H9 (cell line): ENCODE measurements at regions not wholly inside any gene's neighbourhood (a gene's known extent, or its start where the extent isn't known, plus 50 kb on each side); places are given as distances from the start of the nearest gene placed in this dataset.

Source experiments
- DNase-seq: peaks from one replicate; pipeline ENCODE4 v3.0.0-alpha.2; 2017
- H2AFZ ChIP-seq: one replicate; pipeline ENCODE4 v1.6.1; 2013; ENCODE audit warnings: mild to moderate bottlenecking, low read length, control low read depth, moderate library complexity
- H2AK5ac ChIP-seq: 2 replicates; pipeline ENCODE4 v1.6.1; 2013; ENCODE audit warnings: low read length, control low read depth, mixed read lengths; ENCODE audit not compliant: insufficient read length
- H2BK120ac ChIP-seq: one replicate; pipeline ENCODE4 v1.6.1; 2013; ENCODE audit warnings: low read depth, mild to moderate bottlenecking, low read length, control low read depth, inconsistent platforms; ENCODE audit not compliant: poor library complexity, severe bottlenecking
- H2BK12ac ChIP-seq: 2 replicates; pipeline ENCODE4 v1.6.1; 2013; ENCODE audit warnings: low read length, control low read depth, mixed read lengths, low read depth; ENCODE audit not compliant: insufficient read length
- H2BK15ac ChIP-seq: 2 replicates; pipeline ENCODE4 v1.6.1; 2013; ENCODE audit warnings: low read depth, low read length, control low read depth
- H2BK20ac ChIP-seq: one replicate; pipeline ENCODE4 v1.6.1; 2013; ENCODE audit warnings: low read depth, mild to moderate bottlenecking, low read length, control low read depth, inconsistent platforms; ENCODE audit not compliant: poor library complexity, severe bottlenecking
- H2BK5ac ChIP-seq: 2 replicates; pipeline ENCODE4 v1.6.1; 2013; ENCODE audit warnings: low read length, control low read depth, mixed read lengths; ENCODE audit not compliant: insufficient read length
- H3K14ac ChIP-seq: 2 replicates; pipeline ENCODE4 v1.6.1; 2013; ENCODE audit warnings: low read length, control low read depth; ENCODE audit not compliant: insufficient read depth
- H3K18ac ChIP-seq: 2 replicates; pipeline ENCODE4 v1.6.1; 2013; ENCODE audit warnings: low read depth, mild to moderate bottlenecking, mixed read lengths, low read length, control low read depth; ENCODE audit not compliant: insufficient read length
- H3K23ac ChIP-seq: 2 replicates; pipeline ENCODE4 v1.6.1; 2013; ENCODE audit warnings: low read length, control low read depth, mixed read lengths, low read depth; ENCODE audit not compliant: insufficient read length
- H3K23me2 ChIP-seq: 2 replicates; pipeline ENCODE4 v1.6.1; 2013; ENCODE audit warnings: low read depth, mild to moderate bottlenecking, mixed read lengths, low read length, control low read depth; ENCODE audit not compliant: insufficient read length, poor library complexity, severe bottlenecking
- H3K27ac ChIP-seq: 2 replicates; pipeline ENCODE4 v1.5.1; 2013; ENCODE audit warnings: low read length, control low read depth, mixed read lengths, low read depth; ENCODE audit not compliant: insufficient read length
- H3K27me3 ChIP-seq: 2 replicates; pipeline ENCODE4 v1.6.1; 2013; ENCODE audit warnings: low read length, control low read depth, inconsistent platforms; ENCODE audit not compliant: insufficient read depth
- H3K4ac ChIP-seq: 2 replicates; pipeline ENCODE4 v1.6.1; 2013; ENCODE audit warnings: low read depth, mild to moderate bottlenecking, control low read depth, inconsistent platforms, low read length, moderate library complexity
- H3K4me1 ChIP-seq: 2 replicates; pipeline ENCODE4 v1.6.1; 2013; ENCODE audit warnings: low read length, control low read depth, inconsistent platforms; ENCODE audit not compliant: insufficient read depth
- H3K4me2 ChIP-seq: 2 replicates; pipeline ENCODE4 v1.6.1; 2013; ENCODE audit warnings: low read length, control low read depth, mixed read lengths; ENCODE audit not compliant: insufficient read length, insufficient read depth
- H3K56ac ChIP-seq: 2 replicates; pipeline ENCODE4 v1.6.1; 2013; ENCODE audit warnings: low read depth, mild to moderate bottlenecking, mixed read lengths, low read length, control low read depth; ENCODE audit not compliant: insufficient read length
- H3K79me1 ChIP-seq: 2 replicates; pipeline ENCODE4 v1.6.1; 2013; ENCODE audit warnings: low read depth, mild to moderate bottlenecking, moderate library complexity, low read length, control low read depth, inconsistent platforms; ENCODE audit not compliant: insufficient read depth, poor library complexity, severe bottlenecking
- H3K79me2 ChIP-seq: 2 replicates; pipeline ENCODE4 v1.6.1; 2013; ENCODE audit warnings: low read length, control low read depth, inconsistent platforms; ENCODE audit not compliant: insufficient read depth
- H3K9ac ChIP-seq: 2 replicates; pipeline ENCODE4 v1.6.1; 2013; ENCODE audit warnings: low read length, control low read depth, mixed read lengths; ENCODE audit not compliant: insufficient read length; ENCODE audit errors: extremely low read depth
- H3K9me3 ChIP-seq: one replicate; pipeline ENCODE4 v1.6.1; 2013; ENCODE audit warnings: low read depth, low read length, inconsistent platforms; ENCODE audit not compliant: control insufficient read depth
- H3T11ph ChIP-seq: one replicate; pipeline ENCODE4 v1.6.1; 2013; ENCODE audit warnings: mild to moderate bottlenecking, low read length, control low read depth, inconsistent platforms
- H4K20me1 ChIP-seq: one replicate; pipeline ENCODE4 v1.6.1; 2013; ENCODE audit not compliant: control insufficient read depth, insufficient read length, insufficient read depth
- H4K5ac ChIP-seq: 2 replicates; pipeline ENCODE4 v1.6.1; 2013; ENCODE audit warnings: low read depth, mild to moderate bottlenecking, mixed read lengths, low read length, control low read depth; ENCODE audit not compliant: insufficient read length
- H4K8ac ChIP-seq: replicated peaks from 2 replicates; pipeline ENCODE4 v1.6.1; 2013; ENCODE audit warnings: low read length, control low read depth, mixed read lengths, low read depth; ENCODE audit not compliant: insufficient read length
- H4K91ac ChIP-seq: 2 replicates; pipeline ENCODE4 v1.6.1; 2013; ENCODE audit warnings: low read depth, mild to moderate bottlenecking, moderate library complexity, mixed read lengths, low read length, control low read depth; ENCODE audit not compliant: insufficient read length
- H3K27ac Mint-ChIP-seq, 3 experiments: 2 replicates in 2 of 3; 3 replicates in 1 of 3; pipeline ENCODE4 v1.8.0; 2020 to 2021; ENCODE audit warnings: mixed read lengths in 3 of 3, mild to moderate bottlenecking in 1 of 3, moderate library complexity in 1 of 3
- H3K27me3 Mint-ChIP-seq: 2 replicates; pipeline ENCODE4 v1.8.0; 2021; ENCODE audit warnings: low read depth, mild to moderate bottlenecking, moderate library complexity, mixed read lengths
- H3K36me3 Mint-ChIP-seq, 3 experiments: 2 replicates in 2 of 3; 3 replicates in 1 of 3; pipeline ENCODE4 v1.8.0; 2020 to 2021; ENCODE audit warnings: low read depth in 3 of 3, mixed read lengths in 3 of 3; ENCODE audit not compliant: insufficient read depth in 1 of 3
- H3K4me1 Mint-ChIP-seq, 2 experiments: 2 replicates each; pipeline ENCODE4 v1.8.0; 2020; ENCODE audit warnings: mixed read lengths in 2 of 2
- H3K4me3 Mint-ChIP-seq, 2 experiments: 2 replicates in 1 of 2; 3 replicates in 1 of 2; pipeline ENCODE4 v1.8.0; 2020 to 2021; ENCODE audit warnings: mild to moderate bottlenecking in 2 of 2, mixed read lengths in 2 of 2, moderate library complexity in 1 of 2
- H3K9me3 Mint-ChIP-seq, 2 experiments: 2 replicates in 1 of 2; 3 replicates in 1 of 2; pipeline ENCODE4 v1.8.0; 2020; ENCODE audit warnings: mild to moderate bottlenecking in 2 of 2, mixed read lengths in 2 of 2, moderate library complexity in 1 of 2
- WGBS: extraction: QIAGEN DNeasy Blood & Tissue Kit; methylation state at CpG from one replicate; pipeline ENCODE4 v1.1.7; 2013; ENCODE audit warnings: missing lambda C conversion rate, low lambda C conversion rate, mixed read lengths; ENCODE audit not compliant: insufficient read length; ENCODE audit errors: extremely low coverage; 5-methylcytosine and 5-hydroxymethylcytosine counted together
- TF ChIP-seq, protein P1 (sequence below): fragments of 200-600 bp; sonication (generic); conservative IDR thresholded peaks from 3 replicates; pipeline ENCODE4 v1.8.0; 2021; ENCODE audit warnings: antibody characterized with exemption, mild to moderate bottlenecking

DNA sequence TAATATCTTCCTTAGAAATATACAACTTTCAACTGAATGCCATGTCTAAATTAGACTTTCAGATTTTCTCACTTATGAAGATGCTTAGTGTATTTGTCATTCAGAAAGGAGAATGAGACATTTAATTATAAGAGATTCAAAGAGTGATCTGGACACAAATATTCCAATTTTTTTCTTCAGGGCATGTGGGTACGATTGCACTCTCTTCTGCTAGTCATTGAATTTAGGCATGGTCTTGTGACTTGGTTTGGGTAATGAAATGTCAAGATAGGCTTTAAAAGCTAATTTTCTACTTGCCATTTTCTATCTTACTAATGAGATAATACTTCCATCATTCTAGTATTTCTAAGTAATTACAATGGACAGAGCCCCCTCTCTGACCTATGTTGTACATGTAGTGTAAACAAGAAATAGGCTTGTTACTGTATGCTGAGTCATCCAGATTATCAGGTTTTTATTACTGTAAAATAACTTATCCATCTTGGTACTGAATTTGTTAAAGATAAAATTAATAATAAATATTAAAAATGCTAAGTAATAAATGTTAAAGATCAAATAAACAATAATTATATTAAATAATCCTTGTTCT is 770.8 kb upstream of the BCHE start:
- no CpG with 5 or more reads among the region's 1 CpG for WGBS
- no peaks in the 10 kb centered on the region for H3K9me3 Mint-ChIP-seq

More for the DNA sequence above, 770.8 kb upstream of the BCHE start:
- no peak overlapping the region for H3K4me3 Mint-ChIP-seq
- Histone ChIP-seq H3K27ac (no peak overlapping the region), H3K4ac (no peak overlapping the region), H3K27me3 (no peaks in the 10 kb centered on the region), H3K23ac (no peak overlapping the region), H2AK5ac (no peak overlapping the region), H3K79me1 (no peaks in the 10 kb centered on the region), H3K9ac (no peak overlapping the region), H3K4me1 (no peaks in the 10 kb centered on the region), H4K20me1 (no peaks in the 10 kb centered on the region), H3K14ac (no peak overlapping the region), H3T11ph (no peak overlapping the region), H3K9me3 (no peaks in the 10 kb centered on the region), H2BK15ac (no peak overlapping the region), H3K18ac (no peak overlapping the region), H2BK120ac (no peak overlapping the region), H4K8ac (no peak overlapping the region), H3K56ac (no peak overlapping the region), H4K5ac (no peak overlapping the region), H4K91ac (no peak overlapping the region), H3K4me2 (no peak overlapping the region), H2AFZ (no peak overlapping the region), H2BK12ac (no peak overlapping the region), H3K23me2 (no peaks in the 10 kb centered on the region), H2BK20ac (no peak overlapping the region), H3K79me2 (no peaks in the 10 kb centered on the region), H2BK5ac (no peak overlapping the region)
- no peaks in the 10 kb centered on the region for H3K36me3 Mint-ChIP-seq
- H3K27ac Mint-ChIP-seq: no peak overlapping the region
- no peak for DNase-seq
- H3K27me3 Mint-ChIP-seq: no peaks in the 10 kb centered on the region
- TF ChIP-seq, protein P1, sequence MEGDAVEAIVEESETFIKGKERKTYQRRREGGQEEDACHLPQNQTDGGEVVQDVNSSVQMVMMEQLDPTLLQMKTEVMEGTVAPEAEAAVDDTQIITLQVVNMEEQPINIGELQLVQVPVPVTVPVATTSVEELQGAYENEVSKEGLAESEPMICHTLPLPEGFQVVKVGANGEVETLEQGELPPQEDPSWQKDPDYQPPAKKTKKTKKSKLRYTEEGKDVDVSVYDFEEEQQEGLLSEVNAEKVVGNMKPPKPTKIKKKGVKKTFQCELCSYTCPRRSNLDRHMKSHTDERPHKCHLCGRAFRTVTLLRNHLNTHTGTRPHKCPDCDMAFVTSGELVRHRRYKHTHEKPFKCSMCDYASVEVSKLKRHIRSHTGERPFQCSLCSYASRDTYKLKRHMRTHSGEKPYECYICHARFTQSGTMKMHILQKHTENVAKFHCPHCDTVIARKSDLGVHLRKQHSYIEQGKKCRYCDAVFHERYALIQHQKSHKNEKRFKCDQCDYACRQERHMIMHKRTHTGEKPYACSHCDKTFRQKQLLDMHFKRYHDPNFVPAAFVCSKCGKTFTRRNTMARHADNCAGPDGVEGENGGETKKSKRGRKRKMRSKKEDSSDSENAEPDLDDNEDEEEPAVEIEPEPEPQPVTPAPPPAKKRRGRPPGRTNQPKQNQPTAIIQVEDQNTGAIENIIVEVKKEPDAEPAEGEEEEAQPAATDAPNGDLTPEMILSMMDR: no peak
- peaks cover 8 to 11% of the 10 kb centered on the region in 2 experiments for H3K4me1 Mint-ChIP-seq
